Lung (tissue), 11 donors: ENCODE measurements at regions not wholly inside any gene's neighbourhood (a gene's known extent, or its start where the extent isn't known, plus 50 kb on each side); places are given as distances from the start of the nearest gene placed in this dataset.

Experiments
- ATAC-seq: fragments of 200-7000 bp; cut with Tn5 transposase; one replicate; pipeline ENCODE4 v1.9.1; 2020; ENCODE audit warnings: moderate number of reproducible peaks; ENCODE audit not compliant: insufficient read depth, low FRiP score
- DNase-seq, 3 donors: peaks; one replicate each; pipeline ENCODE4 v3.0.0-alpha.2; 2013 to 2017
- H3K27ac ChIP-seq, 2 donors: one replicate each; pipeline ENCODE4 v1.5.1; 2013; ENCODE audit warnings: mild to moderate bottlenecking in 2 of 2, moderate library complexity in 2 of 2, control low read depth in 1 of 2, inconsistent platforms in 1 of 2, low read depth in 1 of 2, low read length in 1 of 2
- H3K27me3 ChIP-seq, 3 donors: one replicate each; pipeline ENCODE4 v1.5.1; 2013; ENCODE audit warnings: low read length in 2 of 3; ENCODE audit not compliant: control insufficient read depth in 3 of 3, insufficient read depth in 3 of 3
- H3K36me3 ChIP-seq, 4 donors: one replicate each; pipeline ENCODE4 v1.5.1; 2013; ENCODE audit warnings: low read length in 4 of 4, mild to moderate bottlenecking in 1 of 4, moderate library complexity in 1 of 4; ENCODE audit not compliant: control insufficient read depth in 4 of 4, insufficient read depth in 4 of 4
- H3K4me1 ChIP-seq, 5 donors: one replicate each; pipeline ENCODE4 v1.5.1; 2013; ENCODE audit warnings: low read length in 5 of 5, mild to moderate bottlenecking in 2 of 5, moderate library complexity in 1 of 5; ENCODE audit not compliant: control insufficient read depth in 5 of 5, insufficient read depth in 5 of 5
- H3K4me3 ChIP-seq: one replicate; pipeline ENCODE4 v1.5.1; 2013; ENCODE audit warnings: mild to moderate bottlenecking, control low read depth, moderate library complexity
- H3K9ac ChIP-seq, 2 donors: one replicate each; pipeline ENCODE4 v1.5.1; 2013; ENCODE audit warnings: low read length in 2 of 2, control low read depth in 1 of 2; ENCODE audit not compliant: insufficient read depth in 1 of 2
- H3K9me3 ChIP-seq, 4 donors: one replicate each; pipeline ENCODE4 v1.5.1; 2013; ENCODE audit warnings: low read length in 3 of 4, mild to moderate bottlenecking in 1 of 4, moderate library complexity in 1 of 4; ENCODE audit not compliant: control insufficient read depth in 4 of 4, insufficient read depth in 3 of 4
- WGBS, 2 donors: extraction: QIAGEN DNeasy Blood & Tissue Kit; methylation state at CpG; one replicate each; pipeline ENCODE4 v1.1.7; 2013; 5-methylcytosine and 5-hydroxymethylcytosine counted together
- TF ChIP-seq, protein P1 (sequence below): IDR thresholded peaks from 2 replicates; pipeline ENCODE4 v1.5.1; 2012; ENCODE audit warnings: mild to moderate bottlenecking; ENCODE audit errors: control extremely low read depth, extremely low read depth
- donor health status: control.
- donor health status: control.
- donor health status: Bipolar disorder and iron deficiency.
- donor health status: healthy.
- donor health status: DM: yes; HTN: yes; CAD: no.

GRCh38 chr1:4962836-4963235 is 308.4 kb downstream of the AJAP1 start:
- ATAC-seq = no peak
- no peak for DNase-seq
- WGBS, 2 donors = 71 to 80% methylated on average over 10 of the region's 10 CpGs

GRCh38 chr1:4961935-4962645 is 307.7 kb downstream of the AJAP1 start:
- TF ChIP-seq, protein P1, sequence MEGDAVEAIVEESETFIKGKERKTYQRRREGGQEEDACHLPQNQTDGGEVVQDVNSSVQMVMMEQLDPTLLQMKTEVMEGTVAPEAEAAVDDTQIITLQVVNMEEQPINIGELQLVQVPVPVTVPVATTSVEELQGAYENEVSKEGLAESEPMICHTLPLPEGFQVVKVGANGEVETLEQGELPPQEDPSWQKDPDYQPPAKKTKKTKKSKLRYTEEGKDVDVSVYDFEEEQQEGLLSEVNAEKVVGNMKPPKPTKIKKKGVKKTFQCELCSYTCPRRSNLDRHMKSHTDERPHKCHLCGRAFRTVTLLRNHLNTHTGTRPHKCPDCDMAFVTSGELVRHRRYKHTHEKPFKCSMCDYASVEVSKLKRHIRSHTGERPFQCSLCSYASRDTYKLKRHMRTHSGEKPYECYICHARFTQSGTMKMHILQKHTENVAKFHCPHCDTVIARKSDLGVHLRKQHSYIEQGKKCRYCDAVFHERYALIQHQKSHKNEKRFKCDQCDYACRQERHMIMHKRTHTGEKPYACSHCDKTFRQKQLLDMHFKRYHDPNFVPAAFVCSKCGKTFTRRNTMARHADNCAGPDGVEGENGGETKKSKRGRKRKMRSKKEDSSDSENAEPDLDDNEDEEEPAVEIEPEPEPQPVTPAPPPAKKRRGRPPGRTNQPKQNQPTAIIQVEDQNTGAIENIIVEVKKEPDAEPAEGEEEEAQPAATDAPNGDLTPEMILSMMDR = no peak
- H3K4me1 ChIP-seq = no peaks in the 10 kb centered on the region
- H3K27me3 ChIP-seq = peaks cover 0 to 7% (median 0%) of the 10 kb centered on the region in 3 donors
- H3K4me3 ChIP-seq = no peak overlapping the region
- ATAC-seq (no peak), DNase-seq (no peak)
- no peak overlapping the region for H3K27ac ChIP-seq
- H3K9ac ChIP-seq = no peak overlapping the region
- 87 to 90% methylated on average over 8 of the region's 8 CpGs for WGBS, 2 donors
- no peaks in the 10 kb centered on the region for H3K36me3 ChIP-seq
- H3K9me3 ChIP-seq = peaks cover 0 to 2% (median 0%) of the 10 kb centered on the region in 4 donors

More at GRCh38 chr1:4962836-4963235, 308.4 kb downstream of the AJAP1 start:
- Histone ChIP-seq H3K4me1 (no peaks in the 10 kb centered on the region), H3K9me3 (peaks cover 0 to under 1% (median 0%) of the 10 kb centered on the region in 4 donors), H3K4me3 (no peak overlapping the region), H3K27me3 (peaks cover 0 to 7% (median 0%) of the 10 kb centered on the region in 3 donors), H3K27ac (no peak overlapping the region), H3K9ac (no peak overlapping the region), H3K36me3 (no peaks in the 10 kb centered on the region)
- TF ChIP-seq, protein P1 = no peak

DNA sequence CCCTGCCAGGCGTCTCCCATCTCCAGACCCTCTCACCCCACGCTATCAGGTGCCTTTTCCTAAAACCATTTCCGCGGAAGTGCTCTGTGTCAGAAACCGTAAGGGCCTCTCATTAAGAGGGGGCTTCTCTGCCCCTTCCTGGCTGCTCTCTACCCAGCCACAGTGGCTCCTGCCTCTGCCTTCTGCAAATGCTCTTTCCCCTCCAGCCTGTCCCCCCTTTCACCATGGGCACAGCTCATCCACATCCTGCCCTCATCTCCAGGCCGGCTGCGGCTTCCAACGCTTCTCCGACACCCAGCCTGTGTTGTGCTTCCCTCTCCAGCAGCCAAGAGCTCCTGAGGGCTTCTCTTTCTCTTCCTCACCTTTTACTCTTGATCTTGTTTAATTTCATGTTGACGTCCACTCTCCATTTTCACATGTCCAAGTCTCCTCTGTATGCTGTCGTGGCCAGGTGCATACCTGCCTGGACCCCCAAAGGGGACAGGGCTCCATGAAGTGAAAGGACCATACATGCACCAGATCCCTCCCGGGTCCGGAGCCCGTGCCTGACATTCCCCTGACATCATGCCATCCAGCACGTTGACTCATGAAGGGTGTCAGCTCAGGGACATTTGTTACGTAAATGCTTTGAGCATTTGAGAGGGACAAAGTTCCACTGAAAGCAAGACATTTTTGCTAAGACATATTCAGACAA is 306.5 kb downstream of the AJAP1 start:
- H3K9me3 ChIP-seq = peaks cover 0 to 2% (median under 1%) of the 10 kb centered on the region in 4 donors
- DNase-seq (no peak), ATAC-seq (no peak)
- WGBS, 2 donors = 75 to 84% methylated on average over 16 of the region's 16 CpGs
- H3K27ac ChIP-seq = no peak overlapping the region
- no peak overlapping the region for H3K9ac ChIP-seq
- H3K36me3 ChIP-seq = no peaks in the 10 kb centered on the region
- peaks cover 0 to 7% (median 0%) of the 10 kb centered on the region in 3 donors for H3K27me3 ChIP-seq
- TF ChIP-seq, protein P1 = no peak
- H3K4me3 ChIP-seq = no peak overlapping the region
- H3K4me1 ChIP-seq = no peaks in the 10 kb centered on the region
